HEK293T (cell line): ENCODE measurements at regions not wholly inside any gene's neighbourhood (a gene's known extent, or its start where the extent isn't known, plus 50 kb on each side); places are given as distances from the start of the nearest gene placed in this dataset.

Experiments
- CTCF ChIA-PET: fragments of 350-600 bp; formaldehyde crosslinking; extraction: SDS; loops from one replicate; lab custom pipeline; 2021; ENCODE audit warnings: antibody characterized with exemption, inconsistent platforms; lab: Yijun Ruan, JAX
- POLR2A ChIA-PET: fragments of 350-600 bp; formaldehyde crosslinking; extraction: SDS; loops from one replicate; lab custom pipeline; 2020; ENCODE audit warnings: antibody characterized with exemption, inconsistent platforms; lab: Yijun Ruan, JAX
- DNase-seq: peaks from one replicate; pipeline ENCODE4 v3.0.0; 2012; ENCODE audit warnings: mixed read lengths; ENCODE audit errors: extremely low spot score
- ARNT ChIP-seq: fragments of 450-650 bp; IDR thresholded peaks from 2 replicates; pipeline ENCODE4 v1.6.1; 2017; ENCODE audit warnings: mild to moderate bottlenecking
- BHLHE40 ChIP-seq: fragments of 450-650 bp; IDR thresholded peaks from 2 replicates; pipeline ENCODE4 v1.6.1; 2016; ENCODE audit warnings: mild to moderate bottlenecking, moderate library complexity, borderline replicate concordance
- CTBP1 ChIP-seq: fragments of 450-650 bp; IDR thresholded peaks from 2 replicates; pipeline ENCODE4 v1.6.1; 2016; ENCODE audit warnings: borderline replicate concordance
- ELF4 ChIP-seq: fragments of 450-650 bp; IDR thresholded peaks from 2 replicates; pipeline ENCODE4 v1.6.1; 2017; ENCODE audit warnings: antibody characterized with exemption
- FOXA1 ChIP-seq: fragments of 450-650 bp; IDR thresholded peaks from 2 replicates; pipeline ENCODE4 v1.6.1; 2016; ENCODE audit warnings: mild to moderate bottlenecking
- FOXK2 ChIP-seq: fragments of 450-650 bp; IDR thresholded peaks from 2 replicates; pipeline ENCODE4 v1.6.1; 2016; ENCODE audit warnings: mild to moderate bottlenecking
- FOXM1 ChIP-seq: fragments of 450-650 bp; IDR thresholded peaks from 2 replicates; pipeline ENCODE4 v1.6.1; 2017; ENCODE audit warnings: mild to moderate bottlenecking, borderline replicate concordance
- HDGF ChIP-seq: fragments of 450-650 bp; IDR thresholded peaks from 2 replicates; pipeline ENCODE4 v1.6.1; 2017; ENCODE audit warnings: antibody characterized with exemption, borderline replicate concordance
- L3MBTL2 ChIP-seq: fragments of 450-650 bp; conservative IDR thresholded peaks from 2 replicates; pipeline ENCODE4 v1.6.1; 2016; ENCODE audit warnings: mild to moderate bottlenecking
- LEF1 ChIP-seq: fragments of 450-650 bp; IDR thresholded peaks from 2 replicates; pipeline ENCODE4 v1.6.1; 2017; ENCODE audit warnings: mild to moderate bottlenecking, borderline replicate concordance
- NFRKB ChIP-seq: fragments of 450-650 bp; IDR thresholded peaks from 2 replicates; pipeline ENCODE4 v1.6.1; 2016; ENCODE audit warnings: mild to moderate bottlenecking, moderate library complexity
- PKNOX1 ChIP-seq: fragments of 450-650 bp; IDR thresholded peaks from 2 replicates; pipeline ENCODE4 v1.6.1; 2016
- SP1 ChIP-seq: fragments of 450-650 bp; IDR thresholded peaks from 2 replicates; pipeline ENCODE4 v1.6.1; 2017
- SUZ12 ChIP-seq: fragments of 450-650 bp; IDR thresholded peaks from 2 replicates; pipeline ENCODE4 v1.6.1; 2016; ENCODE audit warnings: mild to moderate bottlenecking
- TARDBP ChIP-seq: fragments of 450-650 bp; IDR thresholded peaks from 2 replicates; pipeline ENCODE4 v1.6.1; 2016
- ZNF384 ChIP-seq: fragments of 450-650 bp; IDR thresholded peaks from 2 replicates; pipeline ENCODE4 v1.6.1; 2016

GRCh38 chr6:140364916-140365315 lies 990.5 kb upstream of the CITED2 start:
- no peak for TF ChIP-seq PKNOX1
- TF ChIP-seq ELF4, result no peak
- ChIA-PET CTCF (no interaction called here), POLR2A (no interaction called here)
- no peak for DNase-seq

DNA sequence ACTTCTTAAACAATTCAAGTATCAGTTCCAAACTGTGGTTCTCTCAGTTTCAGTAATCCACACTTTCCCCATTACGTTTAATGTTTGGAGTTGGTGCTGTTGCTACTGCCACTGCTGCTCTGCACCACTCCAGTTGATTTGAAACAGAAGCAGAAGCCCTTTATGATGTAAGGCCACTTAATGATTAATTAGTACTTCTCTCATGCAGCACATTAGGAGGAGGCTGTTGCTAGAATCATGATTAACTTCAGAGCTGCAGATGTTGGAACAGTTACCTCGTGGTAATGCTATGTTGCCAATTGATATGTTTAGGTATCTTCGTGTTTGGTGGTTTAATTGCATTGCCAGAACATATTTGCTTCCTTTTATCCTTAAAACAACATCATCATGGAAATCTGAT lies 986.2 kb upstream of the CITED2 start:
- no peak for DNase-seq
- POLR2A ChIA-PET, result no interaction called here
- TF ChIP-seq PKNOX1 (0 out of 2 replicates have a peak, but pooled peaks have one; percentile 10), NFRKB (no peak)
- CTCF ChIA-PET, result no interaction called here

GRCh38 chr6:140355476-140355875 lies 981.0 kb upstream of the CITED2 start:
- POLR2A ChIA-PET, result no interaction called here

DNA sequence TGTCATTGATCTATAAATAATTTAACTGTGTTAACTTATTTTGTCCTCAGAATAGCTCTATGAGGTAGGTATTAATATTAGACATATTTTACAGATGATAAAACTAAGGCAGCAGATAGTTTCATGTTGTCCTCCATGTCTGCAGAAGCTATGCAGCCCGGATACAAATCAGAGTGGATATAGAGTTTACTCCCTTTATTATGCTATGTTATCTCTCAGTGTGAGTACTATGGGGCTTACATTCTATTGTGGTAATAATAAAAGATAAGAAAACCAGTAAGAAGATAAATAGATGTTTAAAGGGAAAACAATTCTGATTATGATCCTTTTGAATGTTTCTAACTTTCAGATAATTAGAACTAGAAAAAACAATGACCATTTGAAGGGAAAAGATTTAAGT lies 979.8 kb upstream of the CITED2 start:
- no peak for DNase-seq
- ChIA-PET POLR2A (no interaction called here), CTCF (no interaction called here)
- TF ChIP-seq ZNF384 (no peak), LEF1 (no peak), L3MBTL2 (no peak), ELF4 (no peak), ARNT (no peak)

More at GRCh38 chr6:140355476-140355875, 981.0 kb upstream of the CITED2 start:
- CTCF ChIA-PET, result no interaction called here
- DNase-seq, result no peak
- TF ChIP-seq CTBP1 (no peak), NFRKB (no peak), SUZ12 (no peak), HDGF (no peak), FOXA1 (no peak), L3MBTL2 (no peak), PKNOX1 (no peak), ELF4 (no peak), LEF1 (no peak), ZNF384 (no peak), FOXM1 (no peak), FOXK2 (no peak), ARNT (no peak), TARDBP (no peak), BHLHE40 (no peak), SP1 (no peak)

DNA sequence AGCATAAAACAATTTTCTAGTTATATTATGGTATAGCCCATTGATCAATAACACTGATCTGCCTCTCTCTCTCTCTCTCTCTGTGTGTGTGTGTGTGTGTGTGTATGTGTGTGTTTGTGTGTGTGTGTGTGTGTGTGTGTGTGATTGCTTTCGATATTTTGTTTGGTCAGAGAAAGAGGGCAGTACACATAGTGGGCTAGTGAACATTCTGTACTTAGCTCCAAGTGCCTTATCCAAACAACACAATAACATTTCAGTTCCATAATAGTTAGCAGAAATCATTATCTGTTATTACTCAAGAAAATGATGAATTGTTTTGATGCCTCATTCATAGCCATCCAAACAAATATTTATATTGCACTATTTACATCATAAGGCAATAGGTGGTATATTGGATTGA lies 979.1 kb upstream of the CITED2 start:
- CTCF ChIA-PET, result no interaction called here
- no peak for TF ChIP-seq FOXA1
- POLR2A ChIA-PET, result no interaction called here
- no peak for DNase-seq

GRCh38 chr6:140346428-140346827 lies 972.0 kb upstream of the CITED2 start:
- DNase-seq, result no peak
- TF ChIP-seq CTBP1, result no peak
- TF ChIP-seq FOXM1, result no peak
- POLR2A ChIA-PET, result no interaction called here
- CTCF ChIA-PET, result no interaction called here

DNA sequence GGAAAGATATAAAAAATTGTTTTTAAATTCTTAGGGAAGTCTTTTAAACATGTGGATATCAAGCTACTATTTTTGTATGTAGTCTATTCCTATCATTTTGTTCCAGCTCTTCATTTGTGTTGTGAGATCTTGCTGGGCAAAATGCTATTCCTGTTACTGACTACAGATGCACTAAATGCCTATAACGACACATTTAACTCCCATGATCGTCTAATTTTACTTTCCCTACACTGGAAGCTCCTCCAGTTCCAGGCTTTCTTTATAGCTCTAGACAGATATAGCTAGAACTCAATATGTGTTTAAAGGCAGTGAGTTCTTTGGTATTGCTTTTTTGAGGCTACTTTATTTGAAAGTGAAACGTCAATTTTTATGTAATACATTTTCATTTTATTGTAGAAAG lies 971.5 kb upstream of the CITED2 start:
- DNase-seq, result no peak
- no peak for TF ChIP-seq FOXM1
- no peak for TF ChIP-seq NFRKB
- TF ChIP-seq SUZ12, result no peak
- no peak for TF ChIP-seq ELF4
- TF ChIP-seq PKNOX1, result no peak
- no peak for TF ChIP-seq SP1
- ChIA-PET CTCF (no interaction called here), POLR2A (no interaction called here)

DNA sequence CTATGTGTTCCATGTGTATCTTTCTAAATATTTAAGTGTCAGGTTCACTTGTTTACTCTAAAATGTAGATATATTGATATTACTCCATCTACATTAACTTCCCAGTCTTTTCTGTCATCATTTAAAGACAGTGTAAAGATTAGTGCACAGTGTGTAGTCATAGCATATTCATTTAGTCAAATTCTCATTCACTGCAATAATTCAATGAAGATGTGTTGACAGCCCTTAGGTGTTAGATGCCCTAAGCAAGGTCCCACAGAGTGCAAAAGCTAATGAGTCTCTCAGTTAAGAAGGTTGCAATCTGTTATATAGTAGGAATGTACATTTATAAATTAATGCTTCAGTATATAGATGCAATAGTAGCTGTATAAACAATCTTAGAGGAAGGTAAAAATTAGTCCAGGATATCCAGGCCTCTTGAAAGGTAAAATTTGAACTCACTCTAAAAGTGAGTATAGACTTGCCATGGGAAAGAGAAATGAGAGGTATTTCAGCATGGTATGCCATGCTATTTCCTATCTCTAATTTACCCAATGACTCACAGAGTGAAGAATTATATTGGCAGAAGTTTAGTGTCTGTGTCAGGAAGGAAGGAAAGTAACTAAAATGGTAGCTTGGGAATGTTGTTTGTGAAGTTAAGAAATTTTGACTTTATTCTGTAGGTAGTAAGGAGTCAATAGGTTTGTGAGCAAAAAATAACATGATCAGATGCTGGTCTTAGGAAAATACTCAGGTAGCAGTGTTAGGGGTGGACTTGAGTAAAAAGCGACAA lies 969.9 kb upstream of the CITED2 start:
- POLR2A ChIA-PET, result no interaction called here
- CTCF ChIA-PET, result no interaction called here
- TF ChIP-seq SP1 (no peak), FOXA1 (no peak), FOXK2 (no peak), TARDBP (no peak), HDGF (no peak), ARNT (no peak), ZNF384 (no peak), L3MBTL2 (no peak), LEF1 (no peak), SUZ12 (no peak), PKNOX1 (no peak)
- no peak for DNase-seq
